Omental fat pad (tissue), 3 donors: ENCODE measurements at regions not wholly inside any gene's neighbourhood (a gene's known extent, or its start where the extent isn't known, plus 50 kb on each side); places are given as distances from the start of the nearest gene placed in this dataset.
"Not testable (repeated sequence)": the region's sequence is repeated elsewhere in the genome, so short reads cannot be mapped to it uniquely, and the experiment has no call there.

ENCODE experiments used
- ATAC-seq: fragments of 150-250 bp; one replicate; pipeline ENCODE4 v1.9.1; 2016; ENCODE audit warnings: mild to moderate bottlenecking, moderate library complexity; ENCODE audit not compliant: low FRiP score
- DNase-seq: peaks from one replicate; pipeline ENCODE4 v3.0.0-alpha.2; 2019; ENCODE audit warnings: low spot score
- CTCF ChIP-seq, 3 donors: fragments of 450-650 bp; IDR thresholded peaks; one replicate each; pipeline ENCODE4 v1.5.1; 2016 to 2017; ENCODE audit warnings: antibody characterized with exemption in 3 of 3, mild to moderate bottlenecking in 3 of 3, moderate library complexity in 2 of 3

GRCh38 chr4:3612281-3612680 lies 80.1 kb upstream of the LRPAP1 start:
- no peak for ATAC-seq
- no peak for DNase-seq
- no peak for TF ChIP-seq CTCF (IDR thresholded peaks at IDR 0.05)

GRCh38 chr4:3611778-3612177 lies 79.6 kb upstream of the LRPAP1 start:
- no peak for TF ChIP-seq CTCF (IDR thresholded peaks at IDR 0.05)
- ATAC-seq = no peak
- no peak for DNase-seq

- not testable (repeated sequence) for ATAC-seq, DNase-seq
These were observed 78.6 kb upstream of the LRPAP1 start for GRCh38 chr4:3610851-3611250.

GRCh38 chr4:3609905-3610304 lies 77.7 kb upstream of the LRPAP1 start:
- not testable (repeated sequence) for ATAC-seq, DNase-seq

GRCh38 chr4:3607690-3608552 lies 75.7 kb upstream of the LRPAP1 start:
- no peak for TF ChIP-seq CTCF (IDR thresholded peaks at IDR 0.05)
- no peak for ATAC-seq
- no peak for DNase-seq

- ATAC-seq, DNase-seq: not testable (repeated sequence)
These were observed 74.6 kb upstream of the LRPAP1 start for GRCh38 chr4:3606850-3607249.

GRCh38 chr4:3606271-3606670 lies 74.0 kb upstream of the LRPAP1 start:
- DNase-seq, ATAC-seq: not testable (repeated sequence)

GRCh38 chr4:3605491-3605890 lies 73.3 kb upstream of the LRPAP1 start:
- no peak for TF ChIP-seq CTCF (IDR thresholded peaks at IDR 0.05)
- no peak for DNase-seq
- no peak for ATAC-seq

GRCh38 chr4:3602886-3603645 lies 70.8 kb upstream of the LRPAP1 start:
- DNase-seq, ATAC-seq: not testable (repeated sequence)
